NCI-H2227 (cell line): ENCODE measurements at regions not wholly inside any gene's neighbourhood (a gene's known extent, or its start where the extent isn't known, plus 50 kb on each side); places are given as distances from the start of the nearest gene placed in this dataset.

Source experiments
- DNase-seq: peaks from one replicate; lab custom pipeline; 2025; ENCODE audit not compliant: unreplicated experiment; lab: John Stamatoyannopoulos, UW

DNA sequence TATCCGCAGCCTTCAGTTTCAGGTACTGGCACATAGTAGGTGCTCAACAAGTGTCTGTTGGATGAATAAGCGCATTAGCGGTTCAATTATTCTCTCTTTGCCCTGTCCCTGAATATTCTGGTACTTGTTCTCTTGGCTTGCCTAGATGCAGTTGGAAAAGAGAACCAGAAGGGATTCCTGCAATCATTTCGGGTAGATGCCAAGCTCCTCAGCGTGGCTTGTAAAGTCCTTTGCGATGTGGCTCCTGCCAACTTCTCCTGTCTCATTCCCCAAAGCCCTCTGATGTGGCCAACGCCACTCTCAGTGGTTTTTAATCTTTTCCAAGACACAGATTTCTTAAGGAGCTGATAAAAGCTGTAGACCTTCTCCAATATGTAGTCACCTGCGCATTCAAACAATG, 230.3 kb downstream of the SUDS3 start:
- no peak for DNase-seq

DNA sequence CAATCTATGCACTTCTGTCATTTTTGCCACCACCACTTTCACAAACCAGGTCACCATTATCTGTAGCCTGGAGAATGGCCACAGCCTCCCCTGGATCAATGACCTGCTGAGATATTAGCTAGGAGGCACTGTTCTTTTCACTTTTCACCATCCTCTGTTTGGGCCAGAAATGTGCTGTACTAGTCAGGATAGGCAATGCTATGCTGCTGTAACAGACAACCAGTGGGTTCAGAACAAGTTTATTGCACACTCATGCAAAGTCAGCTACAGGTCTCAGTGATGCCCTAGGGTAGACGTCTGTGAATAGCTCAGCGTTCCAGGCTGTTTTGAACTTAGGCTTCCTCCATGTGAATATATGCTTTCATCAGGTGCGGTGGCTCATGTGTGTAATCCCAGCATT, 231.5 kb downstream of the SUDS3 start:
- no peak for DNase-seq

DNA sequence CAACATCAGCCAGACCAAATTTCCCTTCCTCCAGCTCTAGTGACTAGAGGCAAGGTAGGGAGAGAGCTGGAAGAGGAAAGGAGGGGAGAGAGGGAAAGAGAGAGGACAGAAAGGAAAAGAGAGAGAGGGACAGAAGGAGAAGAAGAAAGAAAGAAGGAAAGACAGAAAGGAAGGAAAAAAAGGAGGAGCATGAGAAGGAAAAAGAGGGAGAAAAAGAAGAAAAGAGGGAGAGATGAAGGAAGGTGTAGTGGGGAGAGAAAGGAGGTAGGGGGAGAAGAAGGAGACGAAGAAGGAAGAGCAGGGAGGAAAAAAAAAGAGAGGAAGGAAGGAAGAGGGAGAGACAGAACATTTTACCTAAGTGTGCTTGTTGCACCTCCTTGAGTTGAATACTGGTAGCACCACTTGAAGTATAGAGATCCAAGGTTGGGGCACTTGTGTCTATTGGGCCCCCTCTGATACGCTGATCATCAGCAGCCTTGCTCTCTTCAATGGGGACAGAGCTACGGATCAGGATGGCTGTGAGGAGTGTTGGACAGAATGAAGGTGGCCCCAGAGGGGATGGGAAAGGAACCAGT, 232.5 kb downstream of the SUDS3 start:
- DNase-seq, result no peak

DNA sequence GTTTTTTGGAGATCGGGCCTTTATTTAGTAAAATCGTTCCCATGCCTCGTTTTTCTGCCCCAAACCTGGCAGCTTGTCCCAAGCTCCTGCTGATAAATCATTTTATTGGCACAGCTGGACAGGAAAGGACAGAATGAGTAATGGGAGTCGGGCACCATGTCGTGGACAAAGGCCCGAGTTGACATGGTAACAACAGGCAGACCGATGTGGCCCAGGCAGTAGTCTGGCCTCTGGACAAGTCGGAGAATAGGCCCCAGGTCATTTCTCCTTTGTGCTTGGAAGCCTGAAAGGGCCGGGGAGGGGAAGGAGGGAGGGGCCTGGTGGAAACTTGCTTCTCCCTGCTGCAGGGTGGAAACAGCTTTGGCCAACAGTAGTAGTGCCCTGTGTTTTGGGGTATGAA, 234.9 kb downstream of the SUDS3 start:
- DNase-seq, result no peak

DNA sequence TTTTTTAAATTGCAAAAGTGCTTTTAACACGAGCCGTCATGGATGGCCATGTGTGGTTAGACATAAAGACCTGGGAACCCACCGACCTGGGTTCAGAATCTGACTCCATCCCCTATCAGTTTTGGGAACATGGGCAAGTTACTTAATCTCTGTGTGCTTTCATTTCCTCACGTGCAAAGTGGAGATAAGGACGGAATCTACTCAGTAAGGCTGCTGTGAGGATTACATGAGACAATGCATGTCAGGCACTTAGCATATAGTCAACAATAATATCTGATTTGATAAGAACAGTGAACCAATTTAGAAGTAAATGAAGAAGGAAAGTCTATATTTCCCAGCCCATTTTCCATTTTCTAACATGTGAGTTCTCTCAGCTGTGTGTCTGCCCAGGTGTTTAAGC, 235.4 kb downstream of the SUDS3 start:
- DNase-seq, result no peak

DNA sequence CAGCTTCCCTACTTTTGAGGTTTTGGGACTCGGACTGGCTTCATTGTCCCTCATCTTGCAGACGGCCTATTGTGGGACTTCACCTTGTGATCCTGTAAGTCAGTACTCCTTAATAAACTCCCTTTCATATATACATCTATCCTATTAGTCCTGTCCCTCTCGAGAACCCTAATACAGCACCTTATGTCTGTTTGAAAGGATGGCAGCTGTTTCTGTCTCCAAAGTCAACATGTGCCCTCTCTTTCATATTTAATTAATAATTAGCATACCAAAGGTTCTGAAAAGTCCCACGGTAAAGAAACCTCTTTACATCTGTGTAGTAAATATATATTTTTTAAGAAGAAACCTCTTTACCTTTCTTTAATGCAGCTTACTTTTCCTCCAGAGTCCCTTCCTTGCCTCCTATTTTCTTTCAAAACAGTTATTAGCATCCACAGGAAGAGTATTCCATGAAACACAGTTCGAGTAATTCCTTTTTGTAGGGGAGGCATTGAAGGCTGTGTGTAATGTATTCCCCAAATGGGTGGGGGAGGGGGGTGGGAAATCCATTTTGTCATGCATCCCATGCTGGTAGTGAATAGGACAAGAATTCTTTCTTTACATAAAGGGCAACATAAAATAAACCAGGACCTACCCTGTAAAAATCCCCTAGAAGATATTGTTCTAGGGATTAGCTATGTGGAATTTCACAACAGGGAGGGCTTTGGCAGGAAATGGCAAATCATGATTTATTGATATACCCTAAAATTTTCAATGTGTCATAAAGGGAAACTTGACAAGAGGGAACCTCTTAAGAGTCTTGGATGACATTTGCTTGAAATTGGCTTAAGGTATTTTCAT, 241.5 kb downstream of the SUDS3 start:
- no peak for DNase-seq

DNA sequence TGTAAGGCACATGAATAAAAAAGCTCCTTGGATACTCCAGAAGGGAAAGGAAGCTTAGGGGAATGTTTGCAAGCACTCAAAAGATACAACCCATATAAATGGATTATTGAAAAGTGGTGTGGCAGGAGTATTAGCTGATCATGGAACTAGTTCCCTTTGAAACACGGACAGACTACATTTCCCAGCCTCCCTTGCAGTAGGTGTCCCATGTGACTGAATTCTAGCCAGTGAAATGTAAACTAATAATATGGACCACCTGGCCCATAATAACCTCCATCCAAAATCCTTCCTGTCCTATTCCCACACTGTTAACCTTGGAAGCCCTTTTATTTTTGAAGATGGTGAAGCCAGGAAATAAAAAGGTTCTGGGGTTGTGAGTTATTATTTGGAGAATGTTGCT, 242.3 kb downstream of the SUDS3 start:
- DNase-seq, result no peak

DNA sequence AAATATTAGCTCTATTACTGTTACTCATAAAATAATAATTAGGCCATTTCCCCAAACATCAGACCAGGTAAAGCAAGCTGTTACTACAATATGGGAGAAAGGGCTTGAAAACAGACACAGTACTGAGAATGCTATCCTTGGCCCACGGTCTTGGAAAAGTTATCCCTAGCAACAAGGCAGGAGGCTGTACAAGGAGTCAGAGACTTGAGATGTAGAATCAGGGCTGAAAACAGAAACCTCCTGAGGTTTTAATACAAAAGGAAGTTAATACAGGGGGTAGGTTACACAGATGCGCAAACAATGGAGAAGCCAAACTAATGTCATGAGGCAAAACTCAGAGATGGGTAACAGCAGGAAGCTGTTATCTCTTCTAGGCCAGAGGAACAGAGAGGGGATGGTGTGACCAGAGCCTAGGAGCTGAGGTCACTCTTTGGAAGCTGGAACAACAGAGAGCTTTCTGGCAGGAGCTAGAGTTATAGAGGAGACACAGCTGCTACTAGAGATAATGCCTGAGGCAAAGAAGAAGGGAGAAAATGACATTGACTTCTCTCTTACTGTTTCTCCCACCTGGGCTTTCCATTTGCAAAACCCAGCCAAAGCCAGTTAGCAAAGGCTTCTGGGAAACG, 248.8 kb downstream of the SUDS3 start:
- DNase-seq, result no peak

DNA sequence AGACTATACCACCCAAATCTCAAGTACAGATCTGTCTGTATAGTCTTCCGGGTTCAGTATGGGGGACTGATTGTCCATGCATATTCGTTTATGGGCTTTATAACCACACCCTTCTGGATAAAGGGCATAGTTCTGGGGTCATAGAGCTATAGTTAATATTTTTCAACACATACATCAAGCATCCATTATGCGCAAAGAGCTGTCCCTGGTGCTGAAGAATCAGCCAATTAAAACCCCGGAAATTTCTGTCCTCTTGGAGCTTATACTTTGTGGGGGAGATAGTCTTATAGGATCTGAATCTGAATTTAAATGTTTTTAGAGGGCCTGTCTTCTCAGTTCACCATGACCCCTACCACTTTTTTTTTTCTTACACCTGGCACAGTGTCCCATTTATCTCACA, 256.7 kb downstream of the SUDS3 start:
- no peak for DNase-seq

DNA sequence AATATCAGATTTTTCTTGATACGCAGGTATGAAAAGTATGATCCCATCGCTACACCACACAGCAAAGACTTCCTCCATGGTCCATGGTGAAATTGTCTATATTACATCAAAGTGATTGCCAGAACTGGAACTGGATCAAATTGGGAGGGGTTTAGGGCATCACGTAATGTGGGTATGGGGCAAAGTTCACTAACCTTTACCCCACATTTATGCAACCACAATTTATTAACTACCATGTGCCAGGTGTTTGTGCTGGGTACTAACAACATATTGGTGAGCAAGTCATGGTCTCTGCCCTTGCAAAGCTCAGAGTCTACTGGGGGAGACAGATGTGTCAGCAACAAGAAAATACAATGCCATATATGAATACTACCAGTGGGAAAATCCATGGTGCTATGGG, 258.9 kb downstream of the SUDS3 start:
- DNase-seq, result no peak

DNA sequence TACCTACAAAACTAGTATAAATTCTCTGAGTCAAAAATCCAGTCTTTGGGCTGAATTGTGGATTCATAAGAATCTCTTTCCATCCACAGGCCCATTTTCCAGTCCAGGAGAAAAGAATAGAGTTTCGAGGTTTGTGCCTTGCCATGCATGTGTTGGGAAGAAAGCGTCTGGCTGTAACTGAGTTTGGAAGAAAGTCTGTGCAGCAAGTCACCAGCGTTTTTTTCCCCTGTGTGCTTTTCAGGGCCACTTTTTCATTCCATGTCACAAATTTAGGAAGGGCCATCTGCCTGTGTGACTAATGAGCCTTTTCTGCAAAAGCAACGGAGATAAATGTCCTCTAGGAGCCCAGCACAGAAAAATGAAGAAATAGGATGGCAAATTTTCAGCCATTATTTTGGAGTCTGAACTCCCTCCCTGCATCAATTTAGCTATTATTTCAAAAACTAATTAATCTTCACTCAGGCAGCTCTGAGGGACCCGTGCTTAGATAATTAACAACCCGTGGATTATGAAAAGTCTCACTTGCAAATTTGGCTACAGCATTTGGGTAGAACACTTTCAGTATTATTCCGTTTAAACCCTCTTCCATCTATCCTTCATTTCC, 261.5 kb downstream of the SUDS3 start:
- DNase-seq, result no peak

DNA sequence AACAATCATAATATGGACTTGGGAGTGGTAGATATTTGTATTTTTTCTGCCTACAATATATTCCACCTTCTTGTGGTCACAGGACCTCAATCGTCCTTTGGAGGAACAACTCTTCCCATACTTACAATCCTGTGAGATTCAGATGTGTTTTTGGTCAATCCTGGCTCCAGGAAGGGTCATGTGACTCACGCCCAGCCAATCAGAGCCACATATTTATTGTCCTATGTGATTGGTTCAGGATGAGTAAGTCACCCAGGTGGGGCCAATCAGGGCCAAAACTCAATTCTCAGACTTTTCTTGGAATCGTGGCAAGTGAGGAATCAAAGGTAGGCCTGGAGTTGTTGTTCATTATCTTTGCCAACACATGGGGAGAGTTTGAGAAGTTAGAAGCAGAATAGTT, 264.9 kb downstream of the SUDS3 start:
- DNase-seq, result no peak

DNA sequence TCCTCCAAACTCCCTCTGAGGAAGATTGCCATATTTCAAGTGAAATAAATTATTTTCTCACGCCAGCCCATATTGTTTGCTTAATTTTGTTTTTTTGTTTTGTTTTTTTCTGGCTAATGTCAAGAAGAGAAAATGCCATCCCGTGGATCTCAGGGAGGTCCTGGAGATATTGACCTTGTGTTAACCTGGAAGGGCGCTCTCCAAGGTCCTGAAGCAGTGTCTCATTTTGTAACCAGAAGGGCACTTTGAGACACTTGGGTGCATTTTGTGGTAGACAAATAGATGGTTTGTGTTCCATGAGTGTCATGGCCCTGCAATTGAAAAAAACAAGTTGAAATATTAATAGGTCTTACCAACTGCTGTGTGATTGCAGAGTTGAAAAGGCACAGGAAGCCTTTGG, 268.9 kb downstream of the SUDS3 start:
- peak; percentile 32 for DNase-seq

DNA sequence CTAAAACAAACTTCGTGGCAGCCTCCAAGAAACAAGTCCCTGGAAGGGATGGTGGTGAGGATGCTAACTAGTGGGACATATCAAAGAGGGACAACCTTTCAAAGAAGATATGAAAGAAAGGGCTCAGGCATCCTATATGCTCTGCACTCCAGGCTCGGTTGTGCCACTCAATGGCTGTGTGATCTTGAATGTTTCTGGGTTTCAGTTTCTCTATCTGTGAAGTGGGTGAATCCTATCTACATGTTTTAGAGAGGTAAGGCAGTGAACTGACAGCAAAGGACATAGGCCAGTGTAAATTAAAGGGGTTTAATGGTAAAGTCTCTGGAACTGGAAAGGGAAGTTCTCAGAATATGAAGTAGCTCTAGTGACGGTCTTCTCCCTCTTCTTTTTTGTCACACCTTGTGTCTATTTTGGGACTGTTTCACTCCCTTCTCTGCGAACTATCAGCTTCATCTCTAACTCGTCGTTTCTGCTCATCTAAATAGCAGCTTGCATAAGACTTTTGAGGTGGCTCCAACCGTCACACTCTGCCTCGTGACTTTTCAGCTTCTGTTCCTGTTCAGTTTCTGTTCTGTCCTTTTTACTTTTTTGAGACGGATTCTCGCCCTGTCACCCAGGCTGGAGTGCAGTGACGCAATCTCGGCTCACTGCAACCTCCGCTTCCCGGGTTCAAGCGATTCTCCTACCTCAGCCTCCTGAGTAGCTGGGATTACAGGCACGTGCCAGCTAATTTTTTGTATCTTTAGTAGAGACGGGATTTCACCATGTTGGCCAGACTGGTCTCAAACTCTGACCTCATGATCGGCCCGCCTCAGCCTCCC, 273.6 kb downstream of the SUDS3 start:
- DNase-seq, result no peak

DNA sequence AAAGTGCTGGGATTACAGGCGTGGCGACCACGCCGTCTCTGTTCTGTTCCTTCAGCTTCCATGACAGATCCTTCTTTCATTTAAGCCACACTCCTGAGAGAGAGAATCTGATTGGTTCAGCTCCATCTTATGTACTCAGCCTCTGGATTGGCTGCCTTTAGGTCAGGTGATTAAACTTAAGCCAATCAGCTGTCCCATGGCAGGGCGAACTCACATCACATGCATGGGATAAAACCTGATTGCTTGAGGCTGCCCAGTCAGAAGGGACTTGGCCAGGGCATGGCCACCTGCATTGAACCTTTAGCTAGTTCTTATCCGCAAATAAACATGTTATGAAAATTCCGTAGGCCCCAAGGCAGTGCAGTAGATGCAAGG, 274.2 kb downstream of the SUDS3 start:
- no peak for DNase-seq

DNA sequence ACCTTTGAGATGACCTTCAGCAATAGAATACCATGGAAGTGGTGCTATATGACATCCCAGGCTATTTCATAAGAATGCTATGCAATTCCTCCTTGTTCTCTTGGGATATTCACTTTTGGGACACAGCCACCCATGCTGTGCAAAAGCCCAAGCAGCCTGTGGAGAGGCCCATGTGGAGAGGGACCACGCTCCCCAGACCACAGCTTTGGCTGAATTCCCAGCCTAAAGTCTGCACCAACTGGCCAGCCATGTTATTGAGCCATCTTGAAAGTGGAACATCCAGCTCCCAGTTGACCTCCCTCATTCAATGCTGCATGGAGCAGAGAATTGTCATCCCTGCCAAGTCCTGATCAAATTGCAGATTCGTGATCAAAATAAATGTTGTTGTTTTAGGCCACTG, 275.1 kb downstream of the SUDS3 start:
- DNase-seq, result no peak

DNA sequence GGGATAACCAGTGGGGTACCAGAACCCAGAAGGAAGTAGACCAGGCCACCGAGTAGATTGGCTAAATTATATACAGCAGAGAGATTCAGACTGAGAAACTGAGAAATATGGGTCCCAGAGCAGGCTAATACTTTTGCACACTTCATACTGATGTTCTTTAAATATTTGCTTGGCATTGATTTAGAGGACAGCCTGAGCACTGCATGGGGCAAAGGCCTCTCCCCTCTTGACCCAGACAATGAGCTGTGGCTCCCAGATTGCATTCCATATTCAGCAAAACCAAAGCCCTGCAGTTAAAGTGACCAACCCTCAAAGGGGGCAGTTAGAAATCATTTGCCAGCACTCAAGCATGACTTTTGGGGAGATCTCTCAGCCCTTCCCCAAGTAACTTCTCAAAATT, 279.2 kb downstream of the SUDS3 start:
- DNase-seq, result no peak

DNA sequence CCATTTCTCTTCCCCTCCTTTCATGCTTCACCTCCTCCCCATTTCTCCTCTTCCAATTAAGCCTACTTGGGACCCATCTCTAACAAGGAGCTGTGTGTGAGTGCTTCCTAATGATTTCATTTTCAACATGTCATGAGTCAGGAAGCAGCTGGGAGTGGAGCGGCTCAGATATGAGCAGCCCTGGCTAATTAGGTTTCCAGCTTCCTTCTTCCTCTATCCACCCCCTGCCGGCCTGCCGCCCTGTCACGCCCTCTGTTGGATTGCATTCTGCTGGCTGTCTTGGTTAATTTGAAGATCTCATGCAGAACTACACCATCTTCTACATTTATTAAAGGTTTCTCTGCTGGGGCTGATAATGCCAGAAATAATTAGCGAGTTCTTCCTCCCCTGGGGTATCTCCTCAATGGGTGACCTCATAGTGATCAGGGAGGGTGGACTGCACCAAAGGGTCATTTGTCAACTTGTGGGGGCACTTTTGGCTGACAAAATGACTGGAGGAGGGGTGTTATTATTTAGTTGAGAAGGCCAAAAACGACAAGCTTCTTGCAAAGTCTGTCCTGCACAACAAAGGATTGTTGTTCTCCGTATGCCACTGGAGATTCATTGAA, 300.9 kb upstream of the SRRM4 start:
- peak; percentile 65 for DNase-seq

DNA sequence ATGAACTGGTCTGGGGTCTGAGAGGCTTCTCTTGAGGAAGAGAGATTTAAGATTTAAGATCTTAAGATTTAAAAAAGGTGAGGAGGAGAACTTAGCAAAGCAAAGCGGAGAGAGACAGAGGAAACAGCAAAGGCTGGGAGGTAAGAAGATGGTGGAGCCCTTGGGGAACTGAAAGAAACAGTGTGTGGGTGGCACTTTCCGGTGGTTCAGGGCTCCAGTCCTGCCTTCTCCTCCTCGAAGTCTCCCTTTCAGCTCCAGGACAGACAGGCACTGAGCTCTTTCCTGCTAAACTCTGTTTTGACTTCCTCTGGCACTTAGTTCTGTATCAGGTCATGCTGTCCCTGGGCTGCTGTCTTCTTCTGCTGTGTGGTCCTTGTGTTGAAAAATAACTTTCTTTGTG, 298.7 kb upstream of the SRRM4 start:
- no peak for DNase-seq

DNA sequence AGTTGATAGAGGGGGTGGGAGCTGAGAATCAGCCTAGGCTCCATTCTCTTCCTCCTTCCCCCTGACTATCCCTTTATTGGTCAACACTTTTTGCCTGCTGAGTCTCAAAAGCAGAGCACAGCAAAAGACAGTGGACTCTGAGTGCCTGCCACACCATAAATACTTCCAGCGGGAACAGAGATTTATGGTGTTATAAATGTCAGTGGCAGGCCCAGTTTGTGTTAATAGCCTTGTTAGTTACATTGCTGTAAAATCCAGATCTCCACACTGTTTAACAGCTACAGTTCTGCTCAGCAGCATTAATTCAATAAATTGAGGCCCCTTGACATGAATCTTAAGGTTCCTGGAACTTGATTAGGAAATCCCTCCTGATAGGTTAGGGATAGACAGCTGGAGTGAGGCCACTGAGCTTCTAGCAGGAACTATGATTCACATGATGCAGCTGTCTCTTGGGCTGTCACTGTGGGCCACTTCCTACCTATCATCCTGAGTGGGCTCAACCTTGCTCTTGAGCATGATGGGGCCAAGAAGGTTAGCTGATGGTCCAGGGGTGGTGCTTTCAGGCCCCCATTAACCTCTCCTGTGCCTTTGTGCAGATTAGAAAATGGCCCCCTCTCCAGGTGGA, 295.2 kb upstream of the SRRM4 start:
- DNase-seq, result peak; percentile 47
